Mesodermal cell (in vitro differentiated cells): ENCODE measurements at regions not wholly inside any gene's neighbourhood (a gene's known extent, or its start where the extent isn't known, plus 50 kb on each side); places are given as distances from the start of the nearest gene placed in this dataset.

Experiments used
- H3K27ac ChIP-seq: 2 replicates; pipeline ENCODE4 v1.7.0; 2013; ENCODE audit warnings: mild to moderate bottlenecking, low read depth, low read length, moderate library complexity; ENCODE audit not compliant: severe bottlenecking
- H3K36me3 ChIP-seq: 2 replicates; pipeline ENCODE4 v1.7.1; 2013; ENCODE audit warnings: mild to moderate bottlenecking, low read length, moderate library complexity; ENCODE audit not compliant: control insufficient read depth, insufficient read depth
- H3K4me1 ChIP-seq: one replicate; pipeline ENCODE4 v1.7.1; 2013; ENCODE audit warnings: mild to moderate bottlenecking, low read length; ENCODE audit not compliant: insufficient read depth, control insufficient read depth, poor library complexity, severe bottlenecking
- H3K4me3 ChIP-seq: 2 replicates; pipeline ENCODE4 v1.7.0; 2013; ENCODE audit warnings: low read length, control low read depth, mild to moderate bottlenecking; ENCODE audit not compliant: insufficient read depth, poor library complexity, severe bottlenecking; ENCODE audit errors: extremely low read depth
- H3K9me3 ChIP-seq: 2 replicates; pipeline ENCODE4 v1.7.1; 2013; ENCODE audit warnings: mild to moderate bottlenecking, low read length, moderate library complexity; ENCODE audit not compliant: control insufficient read depth
- WGBS, 2 experiments: methylation state at CpG; one replicate each; pipeline ENCODE4 v1.1.5; 2013; ENCODE audit warnings: missing lambda C conversion rate in 2 of 2; ENCODE audit not compliant: insufficient coverage in 2 of 2; 5-methylcytosine and 5-hydroxymethylcytosine counted together

DNA sequence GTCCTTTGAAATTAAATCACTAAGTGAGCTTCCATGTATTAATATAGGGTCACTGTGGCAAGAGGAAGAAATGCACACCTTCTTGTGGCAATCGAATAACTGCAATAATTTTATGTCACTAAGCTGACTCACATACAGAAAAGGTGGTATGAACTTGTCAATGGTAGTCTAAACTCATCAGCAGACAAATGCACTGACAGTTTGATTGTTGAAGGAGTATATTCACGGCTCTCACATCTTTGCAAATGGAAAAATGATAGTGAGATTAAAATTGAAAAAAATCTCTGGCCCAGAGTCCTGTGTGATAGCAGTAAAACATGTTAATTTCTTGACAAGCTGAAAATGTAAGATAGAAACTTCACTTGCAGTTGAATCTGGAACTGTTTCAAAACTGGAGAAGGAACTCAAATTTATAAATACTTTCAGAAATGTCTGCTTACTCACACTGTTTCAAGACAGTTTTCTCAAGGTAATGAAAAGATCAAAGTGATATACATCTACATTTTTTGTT lies 215.8 kb upstream of the CADM2 start:
- WGBS, 2 experiments, result 67 to 88% methylated on average over 1 of the region's 2 CpGs
- H3K4me3 ChIP-seq, result no peak overlapping the region
- H3K9me3 ChIP-seq, result no peaks in the 10 kb centered on the region
- no peaks in the 10 kb centered on the region for H3K4me1 ChIP-seq
- H3K27ac ChIP-seq, result no peak overlapping the region
- no peaks in the 10 kb centered on the region for H3K36me3 ChIP-seq

GRCh38 chr3:84744130-84744529 lies 214.7 kb upstream of the CADM2 start:
- Histone ChIP-seq H3K27ac (no peak overlapping the region), H3K9me3 (no peaks in the 10 kb centered on the region), H3K4me3 (no peak overlapping the region), H3K36me3 (no peaks in the 10 kb centered on the region), H3K4me1 (no peaks in the 10 kb centered on the region)
- WGBS, 2 experiments, result no CpG with 5 or more reads among the region's 1 CpG

- Histone ChIP-seq H3K4me1 (peaks cover 3% of the 10 kb centered on the region), H3K4me3 (no peak overlapping the region), H3K27ac (no peak overlapping the region), H3K9me3 (no peaks in the 10 kb centered on the region), H3K36me3 (no peaks in the 10 kb centered on the region)
- 92 to 95% methylated on average over 13 of the region's 13 CpGs for WGBS, 2 experiments
Measured at GRCh38 chr3:84755860-84756259, 202.9 kb upstream of the CADM2 start.

DNA sequence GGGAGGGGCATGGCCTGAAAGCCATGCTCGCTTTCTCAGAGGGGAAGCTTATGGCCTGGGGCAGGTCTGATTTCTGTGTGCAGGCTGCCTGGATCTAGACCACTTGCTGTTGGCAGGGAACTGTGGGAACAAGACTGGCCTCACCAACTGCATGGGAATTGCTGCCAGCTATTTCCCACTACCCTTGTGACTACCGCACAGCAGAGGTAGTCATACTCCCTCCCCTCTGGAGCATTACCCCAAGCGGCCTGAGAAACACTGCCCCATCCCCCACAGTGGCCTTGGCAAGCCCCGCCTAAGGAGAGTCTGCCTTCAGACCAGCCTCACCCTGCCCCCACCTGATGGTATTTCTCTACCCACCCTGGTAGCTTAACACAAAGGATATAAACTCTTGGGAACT lies 199.4 kb upstream of the CADM2 start:
- peaks cover 3% of the 10 kb centered on the region for H3K4me1 ChIP-seq
- H3K9me3 ChIP-seq, result no peaks in the 10 kb centered on the region
- H3K27ac ChIP-seq, result no peak overlapping the region
- H3K36me3 ChIP-seq, result no peaks in the 10 kb centered on the region
- WGBS, 2 experiments, result 86 to 92% methylated on average over 1 to 4 of the region's 4 CpGs
- no peak overlapping the region for H3K4me3 ChIP-seq

DNA sequence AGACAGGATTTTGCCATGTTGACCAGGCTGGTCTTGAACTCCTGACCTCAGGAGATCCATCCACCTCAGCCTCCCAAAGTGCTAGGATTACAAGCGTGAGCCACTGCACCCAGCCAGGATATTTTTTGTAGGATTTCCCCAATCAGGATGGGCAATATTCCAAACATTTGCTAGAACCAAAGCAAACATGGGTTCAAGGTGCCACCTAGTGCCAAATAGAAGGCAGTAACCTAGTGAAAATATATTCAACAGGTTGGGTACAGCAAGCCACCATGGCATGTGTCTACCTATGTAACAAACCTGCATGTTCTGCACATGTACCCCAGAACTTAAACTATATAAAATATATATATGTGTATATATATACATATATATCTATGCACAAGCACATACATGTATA lies 185.9 kb upstream of the CADM2 start:
- Histone ChIP-seq H3K36me3 (no peaks in the 10 kb centered on the region), H3K4me3 (no peak overlapping the region), H3K27ac (no peak overlapping the region), H3K4me1 (no peaks in the 10 kb centered on the region), H3K9me3 (no peaks in the 10 kb centered on the region)
- WGBS, 2 experiments, result 100% methylated on average over 1 of the region's 1 CpG

DNA sequence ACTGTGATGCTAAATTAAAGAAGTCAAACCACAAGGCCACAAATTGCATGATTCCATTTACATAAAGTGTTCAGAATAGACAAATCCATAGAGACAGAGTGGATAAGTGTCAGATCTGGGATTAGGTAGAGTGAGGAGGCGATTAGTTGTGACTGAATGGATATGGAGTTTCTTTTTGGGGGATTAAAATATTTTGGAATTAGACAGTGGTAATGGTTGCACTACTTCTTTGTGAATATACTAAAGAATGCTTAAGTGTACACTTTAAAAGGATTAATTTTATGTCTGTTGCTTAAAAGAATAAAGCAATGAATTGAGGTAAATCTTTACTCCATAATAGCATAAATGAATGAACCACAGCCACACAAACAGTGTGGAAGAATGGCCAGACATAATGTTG lies 175.5 kb upstream of the CADM2 start:
- 86% methylated on average over 1 of the region's 1 CpG; no CpG with 5 or more reads in 1 of the 2 experiments for WGBS, 2 experiments
- no peak overlapping the region for H3K4me3 ChIP-seq
- H3K4me1 ChIP-seq, result no peaks in the 10 kb centered on the region
- no peaks in the 10 kb centered on the region for H3K9me3 ChIP-seq
- no peak overlapping the region for H3K27ac ChIP-seq
- H3K36me3 ChIP-seq, result no peaks in the 10 kb centered on the region

- Histone ChIP-seq H3K9me3 (no peaks in the 10 kb centered on the region), H3K36me3 (no peaks in the 10 kb centered on the region), H3K4me1 (no peaks in the 10 kb centered on the region), H3K27ac (no peak overlapping the region), H3K4me3 (no peak overlapping the region)
- WGBS, 2 experiments, result no CpG with 5 or more reads among the region's 1 CpG
Measured at GRCh38 chr3:84789961-84790360, 168.8 kb upstream of the CADM2 start.

DNA sequence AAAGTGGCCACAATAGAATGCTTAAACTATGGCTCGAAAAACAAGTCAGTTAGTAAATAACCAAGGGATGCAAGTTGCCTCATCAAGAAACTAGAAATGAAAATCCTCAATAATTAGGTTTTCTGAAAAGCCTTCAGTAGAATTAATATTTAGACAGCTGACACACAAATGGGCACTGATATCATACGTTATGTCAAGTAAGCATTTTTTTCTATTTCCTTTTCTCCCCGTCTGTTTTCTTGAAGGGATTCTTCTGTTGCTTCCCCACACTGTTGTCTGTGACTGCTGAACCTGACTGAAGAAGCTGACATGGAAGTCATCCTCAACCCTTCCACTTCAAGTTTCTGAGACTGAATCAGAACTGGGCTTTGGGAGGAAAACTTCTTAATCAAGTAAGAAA lies 151.8 kb upstream of the CADM2 start:
- H3K27ac ChIP-seq, result no peak overlapping the region
- H3K4me1 ChIP-seq, result no peaks in the 10 kb centered on the region
- 72 to 90% methylated on average over 2 to 3 of the region's 3 CpGs for WGBS, 2 experiments
- no peaks in the 10 kb centered on the region for H3K9me3 ChIP-seq
- H3K4me3 ChIP-seq, result no peak overlapping the region
- H3K36me3 ChIP-seq, result no peaks in the 10 kb centered on the region

DNA sequence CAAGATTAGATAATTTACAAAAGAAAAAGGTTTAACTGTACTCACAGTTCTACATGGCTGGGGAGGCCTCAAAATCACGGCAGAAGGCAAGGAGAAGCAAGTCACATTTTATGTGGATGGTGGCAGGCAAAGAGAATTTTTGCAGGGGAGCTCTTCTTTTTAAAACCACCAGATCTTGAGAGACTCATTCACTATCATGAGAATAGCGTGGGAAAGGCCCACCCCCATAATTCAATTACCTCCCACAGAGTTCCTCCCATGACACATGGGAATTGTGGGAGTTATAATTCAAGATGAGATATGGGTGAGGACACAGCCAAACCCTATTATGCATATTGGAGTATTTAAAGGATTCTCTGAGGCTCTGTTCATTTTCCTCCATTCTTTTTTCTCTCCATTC lies 138.7 kb upstream of the CADM2 start:
- Histone ChIP-seq H3K36me3 (no peaks in the 10 kb centered on the region), H3K9me3 (no peaks in the 10 kb centered on the region), H3K4me3 (no peak overlapping the region), H3K27ac (no peak overlapping the region), H3K4me1 (no peaks in the 10 kb centered on the region)
- 50 to 83% methylated on average over 1 of the region's 2 CpGs for whole genome bisulfite sequencing, 2 experiments

GRCh38 chr3:84820906-84821305 lies 137.9 kb upstream of the CADM2 start:
- Histone ChIP-seq H3K9me3 (no peaks in the 10 kb centered on the region), H3K4me3 (no peak overlapping the region), H3K27ac (no peak overlapping the region), H3K4me1 (no peaks in the 10 kb centered on the region), H3K36me3 (no peaks in the 10 kb centered on the region)

- Histone ChIP-seq H3K27ac (no peak overlapping the region), H3K4me3 (no peak overlapping the region), H3K4me1 (no peaks in the 10 kb centered on the region), H3K9me3 (no peaks in the 10 kb centered on the region), H3K36me3 (no peaks in the 10 kb centered on the region)
- 71 to 80% methylated on average over 1 of the region's 1 CpG for WGBS, 2 experiments
Measured at GRCh38 chr3:84825817-84826216, 133.0 kb upstream of the CADM2 start.
